IMR-90 (cell line): ENCODE measurements at regions not wholly inside any gene's neighbourhood (a gene's known extent, or its start where the extent isn't known, plus 50 kb on each side); places are given as distances from the start of the nearest gene placed in this dataset.
"Not testable (repeated sequence)": the region's sequence is repeated elsewhere in the genome, so short reads cannot be mapped to it uniquely, and the experiment has no call there.

ENCODE experiments used
- ATAC-seq: fragments of 200-7000 bp; cut with Tn5 transposase; 2 replicates; pipeline ENCODE4 v1.9.1; 2020; ENCODE audit warnings: low read depth, mild to moderate bottlenecking, moderate library complexity
- BruUV-seq: library from RNA; stranded (reverse); fragments of 400-500 nt; replicated peaks from 2 replicates; lab custom pipeline; 2021; lab: Mats Ljungman, UMichigan
- CTCF ChIA-PET: fragments of 300-600 bp; formaldehyde crosslinking; extraction: SDS; loops from one replicate; lab custom pipeline; 2021; ENCODE audit warnings: antibody characterized with exemption; lab: Yijun Ruan, JAX
- POLR2A ChIA-PET: fragments of 300-600 bp; sonication (Branson Sonifier 250); formaldehyde crosslinking; loops from one replicate; lab custom pipeline; 2022; ENCODE audit warnings: antibody characterized with exemption; ENCODE audit not compliant: unreplicated experiment; lab: Charles Lee
- DNase-seq: peaks from one replicate; pipeline ENCODE4 v3.0.0; 2013
- H2AFZ ChIP-seq: replicated peaks from 2 replicates; pipeline ENCODE3; 2013; ENCODE audit warnings: low read length, mild to moderate bottlenecking; ENCODE audit not compliant: poor library complexity
- H2AK5ac ChIP-seq: 2 replicates; pipeline ENCODE4 v1.6.1; 2013; ENCODE audit warnings: low read depth, low read length, inconsistent platforms
- H2AK9ac ChIP-seq: replicated peaks from 2 replicates; pipeline ENCODE3; 2013; ENCODE audit warnings: mild to moderate bottlenecking, low read depth, low read length, moderate library complexity; ENCODE audit not compliant: poor library complexity
- H2BK120ac ChIP-seq: 2 replicates; pipeline ENCODE4 v1.6.1; 2013; ENCODE audit warnings: low read depth, low read length, inconsistent platforms
- H2BK15ac ChIP-seq: 3 replicates; pipeline ENCODE4 v1.6.1; 2013; ENCODE audit warnings: low read depth, low read length, inconsistent platforms
- H2BK20ac ChIP-seq: 2 replicates; pipeline ENCODE4 v1.6.1; 2013; ENCODE audit warnings: low read depth, mild to moderate bottlenecking, inconsistent platforms, low read length, moderate library complexity
- H2BK5ac ChIP-seq: 2 replicates; pipeline ENCODE4 v1.6.1; 2013; ENCODE audit warnings: mild to moderate bottlenecking, low read depth, low read length, inconsistent platforms; ENCODE audit not compliant: poor library complexity, severe bottlenecking
- H3K14ac ChIP-seq: replicated peaks from 2 replicates; pipeline ENCODE4 v1.6.1; 2013; ENCODE audit warnings: low read depth, low read length, inconsistent platforms
- H3K18ac ChIP-seq: 2 replicates; pipeline ENCODE4 v1.6.1; 2013; ENCODE audit warnings: low read depth, low read length, control low read depth
- H3K23ac ChIP-seq: 2 replicates; pipeline ENCODE4 v1.6.1; 2013; ENCODE audit warnings: low read depth, low read length, inconsistent platforms
- H3K27ac ChIP-seq: 2 replicates; pipeline ENCODE4 v1.5.1; 2013; ENCODE audit warnings: mild to moderate bottlenecking, control low read depth, low read length; ENCODE audit not compliant: insufficient read depth
- H3K27me3 ChIP-seq: 2 replicates; pipeline ENCODE4 v1.6.1; 2013; ENCODE audit warnings: low read length; ENCODE audit not compliant: control insufficient read depth, insufficient read depth
- H3K36me3 ChIP-seq: 2 replicates; pipeline ENCODE4 v1.6.1; 2013; ENCODE audit warnings: low read length, mixed read lengths; ENCODE audit not compliant: control insufficient read depth, insufficient read depth
- H3K4ac ChIP-seq: 2 replicates; pipeline ENCODE4 v1.6.1; 2013; ENCODE audit warnings: low read depth, low read length, inconsistent platforms
- H3K4me1 ChIP-seq: 2 replicates; pipeline ENCODE4 v1.6.1; 2013; ENCODE audit warnings: low read length, mixed read lengths; ENCODE audit not compliant: control insufficient read depth, insufficient read depth
- H3K4me2 ChIP-seq: 2 replicates; pipeline ENCODE4 v1.6.1; 2013; ENCODE audit warnings: low read depth, mild to moderate bottlenecking, control low read depth, low read length, moderate library complexity
- H3K4me3 ChIP-seq: 2 replicates; pipeline ENCODE4 v1.5.1; 2013; ENCODE audit warnings: low read depth, mild to moderate bottlenecking, control low read depth, low read length, moderate library complexity; ENCODE audit not compliant: insufficient read depth
- H3K56ac ChIP-seq: 2 replicates; pipeline ENCODE4 v1.6.1; 2013; ENCODE audit warnings: low read length, inconsistent platforms; ENCODE audit not compliant: insufficient read depth; ENCODE audit errors: extremely low read depth
- H3K79me1 ChIP-seq, 2 experiments: 2 replicates each; pipeline ENCODE4 v1.6.1; 2013; ENCODE audit warnings: low read length in 2 of 2, inconsistent platforms in 1 of 2, low read depth in 1 of 2
- H3K9ac ChIP-seq: 2 replicates; pipeline ENCODE4 v1.6.1; 2013; ENCODE audit warnings: low read depth, low read length, control low read depth
- H3K9me1 ChIP-seq: 2 replicates; pipeline ENCODE4 v1.6.1; 2013; ENCODE audit warnings: low read length, inconsistent platforms; ENCODE audit not compliant: insufficient read depth
- H3K9me3 ChIP-seq: 2 replicates; pipeline ENCODE4 v1.6.1; 2013; ENCODE audit warnings: low read length; ENCODE audit not compliant: control insufficient read depth, insufficient read depth
- H4K20me1 ChIP-seq: 2 replicates; pipeline ENCODE4 v1.6.1; 2013; ENCODE audit warnings: low read length, inconsistent platforms; ENCODE audit not compliant: insufficient read depth
- H4K5ac ChIP-seq: 2 replicates; pipeline ENCODE4 v1.6.1; 2013; ENCODE audit warnings: mild to moderate bottlenecking, low read depth, low read length, control low read depth
- H4K8ac ChIP-seq, 2 experiments: 2 replicates each; pipeline ENCODE4 v1.6.1; 2013; ENCODE audit warnings: low read depth in 2 of 2, low read length in 2 of 2, control low read depth in 1 of 2, inconsistent platforms in 1 of 2
- H4K91ac ChIP-seq: 2 replicates; pipeline ENCODE4 v1.6.1; 2013; ENCODE audit warnings: low read depth, low read length, inconsistent platforms; ENCODE audit not compliant: insufficient read depth
- WGBS, 2 experiments: methylation state at CpG; one replicate each; pipeline versions ENCODE4 v1.1.5 to v1.1.7; 2013; ENCODE audit warnings: missing lambda C conversion rate in 2 of 2; ENCODE audit not compliant: insufficient read length in 1 of 2; ENCODE audit errors: extremely low coverage in 2 of 2; 5-methylcytosine and 5-hydroxymethylcytosine counted together
- dilution Hi-C: fragments of 300-500 bp; cut with HindIII; formaldehyde crosslinking; loops from one replicate; pipeline ENCODE4 v1.14.3; 2018; ENCODE audit warnings: low sequenced_read_pairs; ENCODE audit not compliant: unreplicated experiment
- in situ Hi-C: fragments of 300-500 bp; cut with MboI; formaldehyde crosslinking; loops from 3 replicates; pipeline ENCODE4 v1.14.3; 2019; ENCODE audit warnings: low sequenced_read_pairs, inconsistent platforms, mixed read lengths
- intact Hi-C: fragments of 100-400 bp; cut with micrococcal nuclease; formaldehyde crosslinking; loops from 2 replicates; pipeline ENCODE4 v1.10.0; 2022

DNA sequence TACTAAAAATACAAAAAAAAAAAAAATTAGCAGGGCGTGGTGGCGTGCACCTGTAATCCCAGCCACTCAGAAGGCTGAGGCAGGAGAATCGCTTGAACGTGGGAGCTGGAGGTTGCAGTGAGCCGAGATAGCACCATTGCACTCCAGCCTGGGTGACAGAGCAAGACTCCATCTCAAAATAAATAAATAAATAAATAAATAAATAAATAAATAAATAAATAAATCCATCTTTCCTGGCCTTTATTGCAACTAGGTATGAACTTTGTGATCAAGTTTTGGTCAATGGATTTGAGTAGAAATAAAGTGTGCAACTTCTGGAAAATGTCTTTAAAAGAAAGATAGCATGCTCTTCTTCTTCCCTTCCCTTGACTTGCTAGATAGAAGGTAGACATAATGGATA is 69.6 kb upstream of the LRFN2 start:
- H2BK5ac ChIP-seq, CTCF ChIA-PET, H3K4me2 ChIP-seq, H2AK5ac ChIP-seq, H2BK120ac ChIP-seq, H4K5ac ChIP-seq, H3K79me1 ChIP-seq, H3K18ac ChIP-seq, H2AFZ ChIP-seq, H4K91ac ChIP-seq, POLR2A ChIA-PET, H3K9me1 ChIP-seq, H3K36me3 ChIP-seq, H4K8ac ChIP-seq, H3K27ac ChIP-seq, H3K14ac ChIP-seq, H3K9me3 ChIP-seq, H3K4me3 ChIP-seq, ATAC-seq, dilution Hi-C loops, DNase-seq, H2BK20ac ChIP-seq, H2BK15ac ChIP-seq, H3K56ac ChIP-seq, BruUV-seq, H3K4ac ChIP-seq, H3K23ac ChIP-seq, H3K4me1 ChIP-seq, in situ Hi-C loops, H2AK9ac ChIP-seq, H3K27me3 ChIP-seq, H4K20me1 ChIP-seq, H3K9ac ChIP-seq, intact Hi-C loops: not testable (repeated sequence)
- no CpG with 5 or more reads among the region's 5 CpGs for WGBS, 2 experiments
